HepG2 (cell line): ENCODE measurements at regions not wholly inside any gene's neighbourhood (a gene's known extent, or its start where the extent isn't known, plus 50 kb on each side); places are given as distances from the start of the nearest gene placed in this dataset.

Experiments
- ATAC-seq: fragments of 200-7000 bp; cut with Tn5 transposase; 3 replicates; pipeline ENCODE4 v1.9.1; 2020; ENCODE audit warnings: mild to moderate bottlenecking, moderate library complexity
- BruUV-seq: library from RNA; stranded (reverse); fragments of 400-500 nt; replicated peaks from 2 replicates; lab custom pipeline; 2021; lab: Mats Ljungman, UMichigan
- CTCF ChIA-PET: fragments of 300-600 bp; formaldehyde crosslinking; extraction: SDS; loops from one replicate; lab custom pipeline; 2021; ENCODE audit warnings: low total read pairs, inconsistent platforms, low intra/inter-chr PET ratio; lab: Yijun Ruan, JAX
- POLR2A ChIA-PET: fragments of 350-600 bp; sonication (Branson Sonifier 250); formaldehyde crosslinking; loops from one replicate; lab custom pipeline; 2020; ENCODE audit warnings: antibody characterized with exemption, inconsistent platforms; lab: Yijun Ruan, JAX
- DNase-seq: peaks from one replicate; pipeline ENCODE4 v3.0.0-alpha.2; 2015; ENCODE audit warnings: low spot score
- FAIRE-seq: peaks from 3 replicates; lab custom pipeline; 2011; peaks lifted over from hg19 to GRCh38; lab: Jason Lieb, UNC
- H2AFZ ChIP-seq: one replicate; pipeline ENCODE4 v1.6.1; 2011; ENCODE audit warnings: low read length, inconsistent platforms
- H3K27ac ChIP-seq: fragments of 300-600 bp; 3 replicates; pipeline ENCODE4 v1.8.0; 2011; ENCODE audit warnings: mixed run types, mild to moderate bottlenecking, mixed read lengths, low read length, inconsistent platforms; ENCODE audit not compliant: insufficient read depth; ENCODE audit errors: extremely low read length
- H3K27me3 ChIP-seq, 2 experiments: fragments of 200-600 bp in 1 of 2; 2 replicates in 1 of 2; 3 replicates in 1 of 2; pipeline versions ENCODE4 v1.6.0 to v1.8.0; 2011; ENCODE audit warnings: low read length in 2 of 2, mild to moderate bottlenecking in 2 of 2, moderate library complexity in 2 of 2, inconsistent platforms in 1 of 2; ENCODE audit not compliant: insufficient read depth in 2 of 2, control insufficient read depth in 1 of 2
- H3K36me3 ChIP-seq, 2 experiments: fragments of 200-600 bp in 1 of 2; replicated peaks in 1 of 2; 2 replicates in 1 of 2; 3 replicates in 1 of 2; pipeline versions ENCODE4 v1.5.1 to v1.8.0; 2011; ENCODE audit warnings: low read length in 2 of 2, inconsistent platforms in 1 of 2; ENCODE audit not compliant: insufficient read depth in 2 of 2, control insufficient read depth in 1 of 2
- H3K4me1 ChIP-seq: 2 replicates; pipeline ENCODE4 v1.5.1; 2012; ENCODE audit warnings: low read length, inconsistent platforms; ENCODE audit not compliant: insufficient read depth
- H3K4me2 ChIP-seq: 2 replicates; pipeline ENCODE4 v1.6.0; 2011; ENCODE audit warnings: low read depth, low read length, inconsistent platforms
- H3K4me3 ChIP-seq, 3 experiments: fragments of 200-600 bp in 1 of 3; sonication (generic), shearing (Covaris generic) in 1 of 3; replicated peaks in 1 of 3; 2 replicates each; pipeline ENCODE4 v1.5.1; 2011 to 2016; ENCODE audit warnings: low read length in 3 of 3, inconsistent platforms in 2 of 3, low read depth in 2 of 3, mild to moderate bottlenecking in 2 of 3, control low read depth in 1 of 3, mixed read lengths in 1 of 3; ENCODE audit not compliant: insufficient read depth in 1 of 3
- H3K79me2 ChIP-seq: one replicate; pipeline ENCODE4 v1.6.1; 2011; ENCODE audit warnings: low read length, inconsistent platforms; ENCODE audit not compliant: insufficient read depth
- H3K9ac ChIP-seq: 2 replicates; pipeline ENCODE4 v1.6.0; 2011; ENCODE audit warnings: mild to moderate bottlenecking, low read depth, low read length, inconsistent platforms; ENCODE audit not compliant: insufficient read depth
- H3K9me3 ChIP-seq: 2 replicates; pipeline ENCODE4 v1.5.1; 2012; ENCODE audit warnings: mild to moderate bottlenecking, low read length
- H4K20me1 ChIP-seq: 2 replicates; pipeline ENCODE4 v1.6.0; 2011; ENCODE audit warnings: inconsistent platforms, mild to moderate bottlenecking, low read length, moderate library complexity; ENCODE audit not compliant: insufficient read depth
- ELF4 ChIP-seq: sonication (generic); formaldehyde crosslinking; IDR thresholded peaks from 2 replicates; pipeline ENCODE4 v1.5.0; 2020; ENCODE audit warnings: missing genetic modification reagents, mild to moderate bottlenecking, moderate library complexity, borderline replicate concordance
- ETV5 ChIP-seq: IDR thresholded peaks from 2 replicates; pipeline ENCODE4 v1.6.1; 2018; ENCODE audit warnings: missing biosample characterization, missing genetic modification reagents, inconsistent platforms, borderline replicate concordance
- GFI1 ChIP-seq: sonication (generic); formaldehyde crosslinking; IDR thresholded peaks from 2 replicates; pipeline ENCODE4 v1.5.0; 2020; ENCODE audit warnings: missing genetic modification reagents, mild to moderate bottlenecking, borderline replicate concordance
- HDAC6 ChIP-seq: fragments of 200-600 bp; sonication (generic); IDR thresholded peaks from 2 replicates; pipeline ENCODE4 v1.7.0; 2017; ENCODE audit warnings: mild to moderate bottlenecking, antibody characterized with exemption, low read length, low read depth
- HNF4G ChIP-seq, 2 experiments: sonication (generic) in 1 of 2; formaldehyde crosslinking in 1 of 2; IDR thresholded peaks; 2 replicates each; pipeline versions ENCODE4 v1.4.0 to v1.6.1; 2011 to 2020; ENCODE audit warnings: borderline replicate concordance in 2 of 2, low read depth in 2 of 2, mild to moderate bottlenecking in 2 of 2, low read length in 1 of 2, missing genetic modification reagents in 1 of 2, moderate library complexity in 1 of 2
- NR2F1 ChIP-seq, 2 experiments: fragments of 450-650 bp in 1 of 2; formaldehyde crosslinking in 1 of 2; IDR thresholded peaks; 2 replicates each; pipeline versions ENCODE4 v1.5.0 to v1.6.1; 2016 to 2020; ENCODE audit warnings: mild to moderate bottlenecking in 1 of 2, missing compliant biosample characterization in 1 of 2, missing genetic modification reagents in 1 of 2, moderate library complexity in 1 of 2
- SMYD3 ChIP-seq: sonication (generic); formaldehyde crosslinking; IDR thresholded peaks from 2 replicates; pipeline ENCODE4 v1.8.1; 2023; ENCODE audit warnings: mild to moderate bottlenecking, missing genetic modification reagents
- SRF ChIP-seq: IDR thresholded peaks from 2 replicates; pipeline ENCODE4 v1.6.1; 2011; ENCODE audit warnings: mild to moderate bottlenecking, low read depth, low read length, moderate library complexity
- ZFX ChIP-seq: sonication (generic); formaldehyde crosslinking; IDR thresholded peaks from 2 replicates; pipeline ENCODE4 v1.4.0; 2020; ENCODE audit warnings: mild to moderate bottlenecking, low read depth, missing genetic modification reagents, moderate library complexity
- ZNF124 ChIP-seq: sonication (generic); formaldehyde crosslinking; IDR thresholded peaks from 2 replicates; pipeline ENCODE4 v1.4.0; 2020; ENCODE audit warnings: missing genetic modification reagents
- ZNF234 ChIP-seq: sonication (generic); formaldehyde crosslinking; conservative IDR thresholded peaks from 2 replicates; pipeline ENCODE4 v1.5.1; 2020; ENCODE audit warnings: mild to moderate bottlenecking, missing genetic modification reagents
- ZNF282 ChIP-seq: fragments of 450-650 bp; IDR thresholded peaks from 2 replicates; pipeline ENCODE4 v1.6.1; 2018; ENCODE audit not compliant: partially characterized antibody
- ZNF547 ChIP-seq: sonication (generic); formaldehyde crosslinking; IDR thresholded peaks from 2 replicates; pipeline ENCODE4 v1.5.1; 2020; ENCODE audit warnings: mild to moderate bottlenecking, missing genetic modification reagents
- ZNF616 ChIP-seq: sonication (generic); formaldehyde crosslinking; IDR thresholded peaks from 2 replicates; pipeline ENCODE4 v1.5.0; 2020; ENCODE audit warnings: low read depth, mild to moderate bottlenecking, missing genetic modification reagents
- ZNF746 ChIP-seq: sonication (generic); formaldehyde crosslinking; IDR thresholded peaks from 2 replicates; pipeline ENCODE4 v1.8.0; 2022; ENCODE audit warnings: mild to moderate bottlenecking, missing genetic modification reagents
- ZSCAN30 ChIP-seq: sonication (generic); formaldehyde crosslinking; IDR thresholded peaks from 2 replicates; pipeline ENCODE4 v1.5.0; 2020; ENCODE audit warnings: mild to moderate bottlenecking, missing genetic modification reagents
- WGBS: methylation state at CpG from one replicate; pipeline ENCODE4 v1.1.6; 2017; ENCODE audit warnings: low lambda C conversion rate; 5-methylcytosine and 5-hydroxymethylcytosine counted together
- in situ Hi-C: cut with HindIII; loops from 2 replicates; pipeline ENCODE4 v1.10.0; 2017; ENCODE audit warnings: low pct_unique_long_range_greater_than_20kb; ENCODE audit not compliant: extremely low pct_ligation_motif_present
- intact Hi-C: fragments of 100-400 bp; cut with micrococcal nuclease; formaldehyde crosslinking; loops from one replicate; pipeline ENCODE4 v1.10.0; 2022; ENCODE audit not compliant: unreplicated experiment
- TF ChIP-seq, protein P1 (sequence below): sonication (generic); formaldehyde crosslinking; IDR thresholded peaks from 2 replicates; pipeline ENCODE4 v1.9.0; 2021; ENCODE audit warnings: missing genetic modification reagents, mild to moderate bottlenecking, borderline replicate concordance
- TF ChIP-seq, protein P2 (sequence below): sonication (generic); formaldehyde crosslinking; IDR thresholded peaks from 2 replicates; pipeline ENCODE4 v1.8.1; 2023; ENCODE audit warnings: mild to moderate bottlenecking, missing genetic modification reagents

DNA sequence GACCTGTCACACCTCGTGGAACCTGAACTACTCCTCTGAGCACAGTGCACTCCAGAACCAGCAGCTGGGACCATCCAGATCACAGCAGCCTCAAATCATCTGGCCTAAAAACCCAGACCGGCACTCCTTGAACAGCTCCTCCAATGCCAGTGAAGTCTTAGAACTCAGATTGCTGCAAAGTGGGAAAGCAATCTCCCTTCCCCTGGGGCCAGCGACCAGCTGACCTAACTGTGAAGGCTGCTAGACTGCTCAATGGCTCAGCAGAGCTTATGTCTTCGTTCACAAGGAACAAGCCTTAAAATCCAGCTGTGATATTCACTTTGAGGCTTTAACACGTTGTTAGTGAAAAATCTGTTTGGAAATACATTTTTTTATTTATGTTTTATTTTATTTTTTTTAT is 243.2 kb downstream of the ANKRD60 start:
- H3K27me3 ChIP-seq = peaks cover 0 to 27% of the 10 kb centered on the region in 2 experiments; a peak in 2 of 5 replicates
- BruUV-seq = no TSS peak
- in situ Hi-C loops (no loop called here), intact Hi-C loops (no loop called here)
- POLR2A ChIA-PET = no interaction called here
- CTCF ChIA-PET = no interaction called here
- FAIRE-seq (no peak), DNase-seq (no peak), ATAC-seq (no peak)
- H3K27ac ChIP-seq = no peak overlapping the region
- no peaks in the 10 kb centered on the region for H3K36me3 ChIP-seq
- WGBS = under 1% methylated on average over 5 of the region's 5 CpGs
- H3K4me3 ChIP-seq = no peak overlapping the region
- H3K4me1 ChIP-seq = no peaks in the 10 kb centered on the region
- H2AFZ ChIP-seq = no peak overlapping the region
- no peaks in the 10 kb centered on the region for H3K9me3 ChIP-seq
- H3K4me2 ChIP-seq = no peak overlapping the region
- no peak for TF ChIP-seq ELF4
- TF ChIP-seq ZNF547 (CRISPR knock-in tag) = no peak
- TF ChIP-seq, protein P1, sequence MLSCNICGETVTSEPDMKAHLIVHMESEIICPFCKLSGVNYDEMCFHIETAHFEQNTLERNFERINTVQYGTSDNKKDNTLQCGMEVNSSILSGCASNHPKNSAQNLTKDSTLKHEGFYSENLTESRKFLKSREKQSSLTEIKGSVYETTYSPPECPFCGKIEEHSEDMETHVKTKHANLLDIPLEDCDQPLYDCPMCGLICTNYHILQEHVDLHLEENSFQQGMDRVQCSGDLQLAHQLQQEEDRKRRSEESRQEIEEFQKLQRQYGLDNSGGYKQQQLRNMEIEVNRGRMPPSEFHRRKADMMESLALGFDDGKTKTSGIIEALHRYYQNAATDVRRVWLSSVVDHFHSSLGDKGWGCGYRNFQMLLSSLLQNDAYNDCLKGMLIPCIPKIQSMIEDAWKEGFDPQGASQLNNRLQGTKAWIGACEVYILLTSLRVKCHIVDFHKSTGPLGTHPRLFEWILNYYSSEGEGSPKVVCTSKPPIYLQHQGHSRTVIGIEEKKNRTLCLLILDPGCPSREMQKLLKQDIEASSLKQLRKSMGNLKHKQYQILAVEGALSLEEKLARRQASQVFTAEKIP = no peak
- TF ChIP-seq ZNF616 (CRISPR knock-in tag) = no peak
- no peaks in the 10 kb centered on the region; the same call in 1 of the 2 replicates for H4K20me1 ChIP-seq
- no peak overlapping the region for H3K9ac ChIP-seq
- no peaks in the 10 kb centered on the region for H3K79me2 ChIP-seq

- Histone ChIP-seq H3K4me2 (no peak overlapping the region), H3K27me3 (peaks cover 0 to 42% of the 10 kb centered on the region in 2 experiments; a peak in 4 of 5 replicates), H4K20me1 (no peaks in the 10 kb centered on the region; the same call in 1 of the 2 replicates), H3K9me3 (no peaks in the 10 kb centered on the region), H3K36me3 (no peaks in the 10 kb centered on the region), H2AFZ (no peak overlapping the region), H3K4me1 (no peaks in the 10 kb centered on the region), H3K9ac (no peak overlapping the region), H3K79me2 (no peaks in the 10 kb centered on the region), H3K27ac (no peak overlapping the region), H3K4me3 (no peak overlapping the region)
- BruUV-seq = no TSS peak
- in situ Hi-C loops (no loop called here), intact Hi-C loops (no loop called here)
- DNase-seq (no peak), FAIRE-seq (no peak), ATAC-seq (no peak; the same call in 1 of the 3 replicates)
- 3% methylated on average over 9 of the region's 9 CpGs for WGBS
- ChIA-PET CTCF (no interaction called here), POLR2A (no interaction called here)
- TF ChIP-seq NR2F1 (CRISPR knock-in tag; IDR thresholded peaks at IDR 0.05) = no peak
- no peak for TF ChIP-seq ZNF124
- no peak for TF ChIP-seq SMYD3 (CRISPR knock-in tag)
- no peak for TF ChIP-seq SRF
- TF ChIP-seq ZFX (CRISPR knock-in tag) = no peak
- no peak for TF ChIP-seq GFI1 (CRISPR knock-in tag)
- no peak for TF ChIP-seq ZNF282
- TF ChIP-seq HDAC6 = no peak
- TF ChIP-seq ZNF746 (CRISPR knock-in tag) = no peak
- TF ChIP-seq ZNF234 = no peak
- no peak for TF ChIP-seq HNF4G (IDR thresholded peaks at IDR 0.05; ENCODE audit: borderline replicate concordance, low read depth, low read length)
- TF ChIP-seq HNF4G (CRISPR knock-in tag; IDR thresholded peaks at IDR 0.05; ENCODE audit: borderline replicate concordance, low read depth) = no peak
- TF ChIP-seq, protein P2, sequence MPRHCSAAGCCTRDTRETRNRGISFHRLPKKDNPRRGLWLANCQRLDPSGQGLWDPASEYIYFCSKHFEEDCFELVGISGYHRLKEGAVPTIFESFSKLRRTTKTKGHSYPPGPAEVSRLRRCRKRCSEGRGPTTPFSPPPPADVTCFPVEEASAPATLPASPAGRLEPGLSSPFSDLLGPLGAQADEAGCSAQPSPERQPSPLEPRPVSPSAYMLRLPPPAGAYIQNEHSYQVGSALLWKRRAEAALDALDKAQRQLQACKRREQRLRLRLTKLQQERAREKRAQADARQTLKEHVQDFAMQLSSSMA (CRISPR knock-in tag) = no peak
- TF ChIP-seq ZSCAN30 (CRISPR knock-in tag) = no peak
- no peak for TF ChIP-seq ETV5 (CRISPR knock-in tag)
Measured at GRCh38 chr20:57983082-57983481, 245.4 kb downstream of the ANKRD60 start.
